ENCODE measurements at regions not wholly inside any gene's neighbourhood (a gene's known extent, or its start where the extent isn't known, plus 50 kb on each side); places are given as distances from the start of the nearest gene placed in this dataset.

DNA sequence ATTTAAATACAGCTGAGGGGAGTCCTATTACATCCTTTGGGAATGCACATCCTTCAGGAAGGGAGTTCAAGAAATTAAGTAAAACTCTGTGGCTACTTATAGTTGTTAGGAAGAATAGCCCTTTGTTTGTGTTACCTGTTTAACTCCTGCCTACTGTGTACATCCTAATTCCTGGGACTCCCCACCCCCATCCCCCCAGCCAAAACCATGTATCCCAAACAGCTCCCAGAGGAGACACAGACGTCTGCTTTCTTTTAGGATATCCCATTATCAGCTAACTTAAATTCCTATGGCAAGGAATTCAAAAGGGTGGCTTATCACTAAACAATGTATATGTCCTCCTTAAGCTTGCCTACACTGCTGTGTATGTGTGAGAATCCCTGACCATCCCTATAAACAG lies 581.7 kb downstream of the DIPK2A start:
- no peak for ATAC-seq
- Histone ChIP-seq H3K27me3 (no peaks in the 10 kb centered on the region), H3K4me1 (no peaks in the 10 kb centered on the region), H3K36me3 (no peaks in the 10 kb centered on the region), H3K4me3 (no peak overlapping the region), H3K27ac (no peak overlapping the region), H3K9me3 (no peaks in the 10 kb centered on the region)
- DNase-seq = no peak
- TF ChIP-seq, protein P1, sequence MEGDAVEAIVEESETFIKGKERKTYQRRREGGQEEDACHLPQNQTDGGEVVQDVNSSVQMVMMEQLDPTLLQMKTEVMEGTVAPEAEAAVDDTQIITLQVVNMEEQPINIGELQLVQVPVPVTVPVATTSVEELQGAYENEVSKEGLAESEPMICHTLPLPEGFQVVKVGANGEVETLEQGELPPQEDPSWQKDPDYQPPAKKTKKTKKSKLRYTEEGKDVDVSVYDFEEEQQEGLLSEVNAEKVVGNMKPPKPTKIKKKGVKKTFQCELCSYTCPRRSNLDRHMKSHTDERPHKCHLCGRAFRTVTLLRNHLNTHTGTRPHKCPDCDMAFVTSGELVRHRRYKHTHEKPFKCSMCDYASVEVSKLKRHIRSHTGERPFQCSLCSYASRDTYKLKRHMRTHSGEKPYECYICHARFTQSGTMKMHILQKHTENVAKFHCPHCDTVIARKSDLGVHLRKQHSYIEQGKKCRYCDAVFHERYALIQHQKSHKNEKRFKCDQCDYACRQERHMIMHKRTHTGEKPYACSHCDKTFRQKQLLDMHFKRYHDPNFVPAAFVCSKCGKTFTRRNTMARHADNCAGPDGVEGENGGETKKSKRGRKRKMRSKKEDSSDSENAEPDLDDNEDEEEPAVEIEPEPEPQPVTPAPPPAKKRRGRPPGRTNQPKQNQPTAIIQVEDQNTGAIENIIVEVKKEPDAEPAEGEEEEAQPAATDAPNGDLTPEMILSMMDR (IDR thresholded peaks at IDR 0.05) = no peak
- intact Hi-C loops (cut with DNase I) = no loop called here

DNA sequence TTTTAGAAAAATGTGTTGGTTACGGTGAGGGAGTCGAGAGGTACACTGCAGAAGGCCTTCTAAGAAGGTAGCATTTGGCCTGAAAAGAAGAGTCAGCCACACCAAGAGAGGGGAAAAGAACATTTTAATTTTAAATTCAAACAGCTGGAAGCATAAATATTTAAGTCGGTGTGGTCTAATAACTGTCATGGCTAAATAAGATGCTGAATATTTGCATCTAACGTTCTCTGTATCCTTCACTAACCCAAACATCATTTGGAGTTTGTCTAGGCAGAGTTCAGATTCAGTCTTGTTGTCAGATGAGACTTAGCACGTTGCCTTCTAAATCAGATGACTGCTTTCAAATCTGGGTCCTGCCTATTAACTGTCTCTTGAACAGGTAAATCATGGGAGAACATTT lies 583.3 kb downstream of the DIPK2A start:
- TF ChIP-seq, protein P1 (IDR thresholded peaks at IDR 0.05) = no peak
- Histone ChIP-seq H3K4me1 (no peaks in the 10 kb centered on the region), H3K36me3 (no peaks in the 10 kb centered on the region), H3K4me3 (no peak overlapping the region), H3K9me3 (no peaks in the 10 kb centered on the region), H3K27ac (no peak overlapping the region), H3K27me3 (no peaks in the 10 kb centered on the region)
- ATAC-seq (no peak), DNase-seq (no peak)
- intact Hi-C loops (cut with DNase I) = no loop called here

DNA sequence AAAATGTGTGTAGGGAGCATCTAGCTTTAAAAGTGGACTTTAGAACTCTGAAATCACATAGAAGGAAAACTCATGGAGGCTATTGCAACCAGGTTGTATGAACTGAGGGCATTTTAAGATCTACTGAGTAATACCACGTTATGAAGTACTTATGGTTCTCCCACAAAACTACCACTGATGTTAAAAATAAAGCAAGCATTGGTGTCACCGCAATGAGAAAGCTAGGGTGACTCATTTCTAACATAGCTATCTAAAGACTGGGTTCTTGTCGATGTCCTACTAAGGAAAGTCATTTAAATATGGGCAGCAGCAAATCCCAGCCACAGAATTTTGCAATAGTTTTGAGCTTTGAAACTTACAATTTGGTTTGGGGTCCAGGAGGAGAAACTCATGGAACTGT lies 584.8 kb downstream of the DIPK2A start:
- Histone ChIP-seq H3K36me3 (no peaks in the 10 kb centered on the region), H3K9me3 (no peaks in the 10 kb centered on the region), H3K27ac (no peak overlapping the region), H3K4me3 (no peak overlapping the region), H3K27me3 (no peaks in the 10 kb centered on the region), H3K4me1 (no peaks in the 10 kb centered on the region)
- DNase-seq = no peak
- no peak for ATAC-seq
- intact Hi-C loops (cut with DNase I) = no loop called here
- TF ChIP-seq, protein P1 (IDR thresholded peaks at IDR 0.05) = no peak

DNA sequence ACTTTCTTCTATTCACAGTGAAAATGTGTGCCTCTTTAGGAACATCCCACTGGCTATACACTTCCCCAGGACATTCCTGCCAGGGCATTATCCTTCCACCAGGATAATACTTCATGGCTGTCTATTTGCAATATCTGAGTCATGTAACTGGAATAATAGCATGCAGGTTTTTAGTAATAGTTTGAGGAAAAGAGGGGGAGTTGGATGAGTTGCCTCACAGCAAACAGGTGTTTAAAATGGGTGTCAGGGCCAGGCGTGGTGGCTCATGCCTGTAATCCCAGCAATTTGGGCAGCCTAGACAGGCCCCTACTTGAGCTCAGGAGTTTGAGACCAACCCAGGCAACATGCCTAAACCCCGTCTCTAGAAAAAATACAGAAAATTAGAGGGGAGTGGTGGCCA lies 585.9 kb downstream of the DIPK2A start:
- H3K36me3 ChIP-seq = no peaks in the 10 kb centered on the region
- H3K9me3 ChIP-seq = no peaks in the 10 kb centered on the region
- DNase-seq = no peak
- ATAC-seq = no peak
- intact Hi-C loops (cut with DNase I) = no loop called here
- no peak overlapping the region for H3K4me3 ChIP-seq
- TF ChIP-seq, protein P1 (IDR thresholded peaks at IDR 0.05) = no peak
- H3K27me3 ChIP-seq = no peaks in the 10 kb centered on the region
- H3K27ac ChIP-seq = no peak overlapping the region
- no peaks in the 10 kb centered on the region for H3K4me1 ChIP-seq

DNA sequence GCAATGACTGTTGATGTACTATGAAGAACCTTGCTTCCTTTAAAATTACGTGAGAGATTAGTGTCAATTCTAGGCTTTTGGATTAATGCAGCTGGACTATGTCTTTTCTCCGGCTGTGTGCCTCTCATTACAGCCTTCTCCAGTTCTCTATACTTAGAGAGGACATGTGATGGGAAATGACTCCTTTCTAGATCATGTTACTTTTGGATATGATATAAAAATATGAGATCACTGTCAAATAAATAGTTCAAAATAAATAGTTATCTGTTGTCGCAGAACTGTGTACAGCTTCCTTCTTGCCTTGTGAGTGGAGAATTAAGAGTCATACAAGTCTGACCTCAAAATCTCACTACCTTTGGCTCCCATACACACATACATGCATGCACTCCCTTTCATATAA lies 592.4 kb downstream of the DIPK2A start:
- TF ChIP-seq, protein P1 (IDR thresholded peaks at IDR 0.05) = no peak
- H3K9me3 ChIP-seq = no peaks in the 10 kb centered on the region
- H3K27me3 ChIP-seq = no peaks in the 10 kb centered on the region
- ATAC-seq (no peak), DNase-seq (no peak)
- no peak overlapping the region for H3K4me3 ChIP-seq
- H3K27ac ChIP-seq = no peak overlapping the region
- no peaks in the 10 kb centered on the region for H3K4me1 ChIP-seq
- no peaks in the 10 kb centered on the region for H3K36me3 ChIP-seq
- intact Hi-C loops (cut with DNase I) = no loop called here

All from left lung (tissue), 4 donors.